HL-60 (cell line): ENCODE measurements at regions not wholly inside any gene's neighbourhood (a gene's known extent, or its start where the extent isn't known, plus 50 kb on each side); places are given as distances from the start of the nearest gene placed in this dataset.
A peak's percentile ranks its signal among the peaks of the same experiment; 100 is the strongest.

Experiments
- CTCF ChIP-seq: IDR thresholded peaks from one replicate; pipeline ENCODE4 v1.5.1; 2011; ENCODE audit warnings: low read length, control low read depth, inconsistent platforms; ENCODE audit not compliant: insufficient read depth
- GABPA ChIP-seq: IDR thresholded peaks from 2 replicates; pipeline ENCODE4 v1.6.1; 2012; ENCODE audit warnings: low read depth
- POLR2AphosphoS5 ChIP-seq: IDR thresholded peaks from 2 replicates; pipeline ENCODE4 v1.6.1; 2012; ENCODE audit warnings: low read depth
- SPI1 ChIP-seq: IDR thresholded peaks from 2 replicates; pipeline ENCODE4 v1.6.1; 2012; ENCODE audit warnings: low read depth, mild to moderate bottlenecking, borderline replicate concordance

GRCh38 chr20:7094438-7094997, 327.0 kb downstream of the BMP2 start:
- TF ChIP-seq GABPA, result no peak
- peak; percentile 81 for TF ChIP-seq CTCF
- no peak for TF ChIP-seq POLR2AphosphoS5
- TF ChIP-seq SPI1, result no peak
